ENCODE measurements at regions not wholly inside any gene's neighbourhood (a gene's known extent, or its start where the extent isn't known, plus 50 kb on each side); places are given as distances from the start of the nearest gene placed in this dataset.
"Not testable (repeated sequence)": the region's sequence is repeated elsewhere in the genome, so short reads cannot be mapped to it uniquely, and the experiment has no call there.

DNA sequence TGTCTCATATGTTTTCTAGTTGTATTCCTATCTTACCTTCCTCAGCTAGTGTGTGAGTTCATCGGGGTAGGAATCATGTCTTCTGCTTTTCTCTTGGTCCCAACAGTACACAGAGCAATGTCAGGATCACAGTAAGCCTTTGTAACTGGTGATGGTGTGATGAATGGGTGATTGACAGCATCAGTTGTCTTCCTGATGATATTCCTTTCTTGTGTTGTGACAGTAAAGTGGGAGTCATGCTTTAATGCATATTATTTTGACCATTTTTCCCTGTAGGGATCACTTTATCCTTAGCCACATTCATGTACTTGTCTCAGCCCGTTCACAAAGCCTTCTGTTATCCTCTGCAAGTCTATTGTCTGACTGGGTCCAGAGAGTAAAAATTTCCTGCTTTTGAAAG lies 501.7 kb downstream of the UTRN start:
- DNase-seq: no peak

DNA sequence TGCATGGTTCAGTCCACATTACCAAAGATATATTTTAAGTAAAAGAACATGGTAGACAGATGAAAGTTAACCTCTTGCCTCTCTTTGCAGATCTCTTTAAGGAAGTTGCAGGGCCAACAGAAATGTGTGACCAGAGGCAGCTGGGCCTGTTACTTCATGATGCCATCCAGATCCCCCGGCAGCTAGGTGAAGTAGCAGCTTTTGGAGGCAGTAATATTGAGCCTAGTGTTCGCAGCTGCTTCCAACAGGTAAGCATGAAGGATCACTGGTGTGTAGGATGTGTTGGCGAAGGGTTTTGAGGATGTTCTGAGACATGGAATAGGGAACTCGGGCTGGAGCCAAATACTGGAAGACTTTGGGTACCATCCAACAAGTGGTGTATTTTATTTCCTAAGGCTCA lies 508.6 kb downstream of the UTRN start:
- no peak for DNase-seq

DNA sequence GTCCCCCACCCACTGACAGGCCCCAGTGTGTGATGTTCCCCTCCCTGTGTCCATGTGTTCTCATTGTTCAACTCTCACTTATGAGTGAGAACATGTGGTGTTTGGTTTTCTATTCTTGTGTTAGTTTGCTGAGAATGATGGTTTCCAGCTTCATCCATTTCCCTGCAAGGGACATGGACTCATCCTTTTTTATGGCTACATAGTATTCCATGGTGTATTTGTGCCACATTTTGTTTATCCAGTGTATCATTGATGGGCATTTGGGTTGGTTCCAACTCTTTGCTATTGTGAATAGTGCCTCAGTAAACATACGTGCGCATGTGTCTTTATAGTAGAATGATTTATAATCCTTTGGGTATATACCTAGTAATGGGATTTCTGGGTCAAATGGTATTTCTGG lies 509.9 kb downstream of the UTRN start:
- DNase-seq: not testable (repeated sequence)

DNA sequence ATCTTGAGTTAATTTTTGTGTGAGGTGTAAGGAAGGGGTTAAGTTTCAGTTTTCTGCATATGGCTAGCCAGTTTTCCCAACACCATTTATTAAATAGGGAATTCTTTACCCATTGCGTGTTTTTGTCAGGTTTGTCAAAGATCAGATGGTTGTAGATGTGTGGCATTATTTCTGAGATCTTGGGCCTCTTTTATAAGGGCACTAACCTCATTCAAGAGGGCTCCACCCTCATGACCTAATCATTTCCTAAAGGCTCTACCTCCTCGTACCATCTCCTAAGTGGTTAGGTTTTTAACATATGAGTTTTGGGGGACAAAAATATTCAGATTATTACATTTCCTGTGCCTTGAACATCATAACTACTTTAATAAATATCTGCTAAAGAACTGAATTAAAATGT lies 510.9 kb downstream of the UTRN start:
- no peak for DNase-seq

DNA sequence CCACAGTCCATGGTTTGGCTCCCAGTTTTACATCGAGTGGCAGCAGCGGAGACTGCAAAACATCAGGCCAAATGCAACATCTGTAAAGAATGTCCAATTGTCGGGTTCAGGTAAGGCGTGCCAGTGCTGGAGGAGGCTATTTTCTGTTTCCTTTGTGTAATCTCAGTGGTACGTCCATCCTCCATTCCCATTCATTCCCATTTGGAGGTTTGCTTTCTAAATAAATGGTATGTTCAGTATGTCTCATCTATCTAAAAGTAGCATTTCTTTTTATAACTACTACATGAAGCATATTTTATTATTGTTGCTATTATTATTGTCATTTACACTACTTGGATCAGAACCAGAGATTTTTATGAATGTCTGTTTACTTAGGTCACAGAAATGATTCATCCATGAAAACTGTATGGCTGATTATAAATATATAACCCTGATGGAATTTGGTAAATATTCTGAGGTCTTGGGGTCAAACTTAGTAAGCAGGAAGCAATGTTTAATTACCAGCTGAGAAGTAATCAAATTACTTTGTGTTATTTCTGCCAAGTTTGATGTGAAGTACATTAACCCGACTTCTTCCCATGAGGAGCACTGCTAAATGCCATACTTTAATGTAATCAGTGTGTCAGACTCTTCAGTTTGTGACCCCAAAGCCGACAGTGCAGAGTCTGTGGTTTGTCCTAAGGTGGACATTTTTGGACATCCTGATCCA lies 512.9 kb downstream of the UTRN start:
- DNase-seq: no peak

DNA sequence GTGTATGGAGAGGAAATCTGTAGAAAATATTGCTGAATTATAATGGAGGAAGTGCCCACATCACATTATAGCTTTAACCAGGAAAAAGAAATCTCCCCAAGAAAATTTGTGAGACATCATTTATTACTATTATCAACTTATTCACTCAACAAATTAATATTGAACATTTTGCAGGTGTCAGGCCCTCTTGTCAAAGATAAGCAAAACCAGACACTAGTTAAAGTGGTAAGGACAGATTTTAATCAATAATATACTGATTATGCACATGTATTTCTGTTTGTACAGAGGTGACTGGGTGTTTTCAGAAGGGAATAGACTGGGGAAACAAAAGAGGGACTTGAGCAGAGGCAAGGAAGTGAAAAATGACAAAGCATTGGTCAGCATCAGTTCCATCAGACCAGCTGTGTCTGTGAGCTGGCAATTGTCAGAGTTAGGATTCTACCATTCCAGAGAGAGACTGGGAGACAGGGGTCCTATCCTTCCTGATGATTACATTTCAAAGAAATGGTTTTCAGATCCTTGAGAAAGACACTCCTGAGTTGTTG lies 519.2 kb downstream of the UTRN start:
- no peak for DNase-seq

DNA sequence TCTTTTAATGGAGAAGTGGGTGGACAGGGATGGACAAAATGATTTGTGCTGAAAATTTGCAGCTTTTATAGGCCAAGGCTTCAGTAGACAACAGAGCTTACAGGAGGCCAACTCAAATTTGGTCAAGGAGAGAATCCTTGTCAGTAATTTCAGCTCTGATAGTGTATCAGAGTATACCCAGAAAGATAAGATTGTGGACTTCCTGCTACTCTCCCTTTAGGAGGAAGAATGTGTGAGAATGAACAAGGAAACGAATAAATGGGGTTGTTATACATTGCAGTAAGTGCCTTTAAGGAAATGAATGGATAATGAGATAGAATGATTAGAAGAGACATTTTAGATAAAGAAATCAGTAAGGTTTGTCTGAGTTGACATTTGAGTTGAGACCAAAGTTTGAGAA lies 519.9 kb downstream of the UTRN start:
- DNase-seq: no peak

DNA sequence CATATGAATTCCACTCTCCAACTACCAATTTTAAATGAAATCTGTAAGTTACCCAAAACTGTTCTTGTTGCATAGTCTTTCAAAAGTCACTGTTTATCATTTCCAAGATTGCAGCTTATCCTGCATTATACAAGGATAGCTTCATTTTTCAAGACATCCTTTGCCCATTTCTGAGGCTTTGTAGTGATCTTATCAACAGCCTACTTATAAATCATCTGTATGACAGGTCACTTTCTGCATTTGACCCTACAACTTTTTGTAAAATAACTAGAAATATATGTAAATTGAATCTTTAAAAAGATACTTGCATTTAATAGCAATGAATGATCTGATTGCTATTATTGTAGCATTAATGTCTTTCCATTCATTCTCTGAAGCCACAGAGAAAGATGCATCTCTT lies 521.1 kb downstream of the UTRN start:
- DNase-seq: no peak

DNA sequence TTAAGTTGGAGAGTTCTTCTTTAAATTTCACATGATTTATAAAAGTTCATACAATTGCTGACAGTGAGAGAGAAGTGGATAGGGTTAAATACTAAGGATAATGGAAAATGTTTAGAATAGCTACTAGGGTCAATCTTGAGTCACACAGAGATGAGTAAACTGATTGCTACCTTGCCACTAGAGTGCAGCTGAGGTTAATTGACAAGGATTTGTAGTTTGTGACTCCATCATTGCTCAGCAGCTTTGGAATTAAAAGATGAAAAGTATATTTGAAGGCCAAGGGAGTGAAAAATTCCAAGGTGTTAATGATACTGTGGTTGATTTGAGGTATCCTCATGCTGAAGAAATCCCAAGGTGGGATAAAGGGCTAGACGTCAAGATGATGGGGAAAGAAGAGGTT lies 524.0 kb downstream of the UTRN start:
- no peak for DNase-seq

DNA sequence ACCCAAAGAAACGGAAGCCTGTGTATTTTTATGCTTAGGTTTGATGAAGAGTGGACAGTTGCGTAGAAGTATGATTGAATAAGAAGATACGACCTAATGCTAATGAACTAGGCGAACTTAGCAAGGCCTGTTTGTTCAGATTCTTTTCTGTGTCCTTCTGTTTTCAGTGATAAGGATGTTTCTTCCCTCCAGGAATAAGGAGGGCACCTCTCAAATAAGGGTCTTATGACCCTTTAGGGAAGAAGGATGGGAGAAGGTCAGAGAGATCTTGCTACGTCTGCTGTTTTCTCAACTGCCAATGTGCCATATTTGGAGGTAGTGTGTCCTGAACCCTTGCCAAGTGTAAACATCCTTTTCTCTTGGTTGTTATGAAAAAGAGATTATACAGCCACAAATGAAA lies 524.8 kb downstream of the UTRN start:
- DNase-seq: no peak

DNA sequence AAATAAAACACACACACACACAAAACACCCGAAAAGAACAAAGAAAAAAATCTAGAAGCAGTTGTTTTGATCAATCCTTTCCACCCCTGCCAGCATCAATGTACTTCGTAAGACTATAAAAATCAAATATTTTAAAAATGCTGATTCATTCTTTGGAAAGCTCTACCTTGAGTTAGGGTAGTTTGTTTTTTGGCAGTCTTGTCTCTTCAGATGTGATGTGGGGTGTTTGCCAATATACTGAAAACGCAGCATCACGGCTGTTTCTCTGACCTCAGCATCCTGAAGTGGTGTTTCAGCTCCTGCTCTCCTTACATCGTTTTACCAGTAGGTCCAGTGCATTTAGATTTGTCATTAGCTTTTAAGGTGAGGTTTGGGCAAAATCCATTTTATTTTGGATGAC lies 526.0 kb downstream of the UTRN start:
- no peak for DNase-seq

DNA sequence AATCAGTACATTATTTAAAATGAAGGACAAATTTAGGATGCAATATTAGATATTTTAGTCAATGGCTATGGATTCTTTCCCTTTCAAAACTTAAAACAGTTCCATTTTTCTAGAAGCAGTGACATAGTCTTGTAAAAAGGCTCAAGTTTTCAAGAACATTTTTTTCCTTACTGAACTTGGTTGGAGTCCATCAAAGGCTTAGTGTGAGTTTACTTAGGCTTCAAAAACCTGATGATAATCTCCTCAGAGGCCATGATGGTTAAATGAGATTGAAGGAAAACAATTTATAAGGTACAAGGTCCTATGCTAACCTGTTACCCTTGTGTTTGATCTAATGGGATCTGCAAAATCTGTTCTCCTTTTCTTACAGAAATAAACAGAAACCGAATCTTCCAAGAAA lies 531.8 kb downstream of the UTRN start:
- DNase-seq: no peak

DNA sequence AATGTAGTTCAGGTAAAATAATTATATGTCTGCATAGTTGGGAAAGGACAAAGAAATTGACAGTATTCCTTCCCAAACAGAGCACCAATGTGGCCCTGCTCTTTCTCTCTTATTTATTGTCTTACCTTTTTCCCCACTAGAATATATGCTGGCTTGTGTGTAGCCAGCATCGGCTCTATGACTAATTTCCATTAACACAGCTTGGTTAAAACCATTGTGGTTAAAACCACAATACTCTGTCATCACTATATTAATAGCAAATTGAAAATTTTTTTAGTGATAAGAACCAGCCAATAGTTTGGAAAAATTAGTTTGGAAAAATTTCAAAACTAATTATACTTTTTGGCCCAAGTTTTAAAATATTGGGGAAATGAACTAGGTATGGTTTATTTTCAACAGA lies 535.1 kb downstream of the UTRN start:
- DNase-seq: no peak

DNA sequence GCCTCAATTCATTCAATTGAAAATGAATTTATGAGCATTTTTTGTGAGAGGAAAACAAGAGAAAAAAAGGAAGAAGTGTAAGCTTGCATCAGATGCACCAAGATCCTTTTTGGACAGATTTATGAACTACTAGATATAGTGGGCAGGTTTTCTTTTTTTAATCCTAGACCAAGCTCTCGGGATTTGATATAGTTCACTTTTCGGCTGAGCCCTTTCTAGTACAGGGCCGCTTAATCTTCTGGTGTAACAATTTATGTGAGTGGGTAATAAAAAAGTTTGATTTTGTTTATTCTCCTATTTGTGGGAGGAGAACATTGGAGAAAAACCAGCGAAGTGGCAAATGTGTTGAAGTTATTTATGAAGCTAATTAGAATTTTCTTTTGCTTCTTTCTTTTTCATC lies 538.0 kb downstream of the UTRN start:
- no peak for DNase-seq

DNA sequence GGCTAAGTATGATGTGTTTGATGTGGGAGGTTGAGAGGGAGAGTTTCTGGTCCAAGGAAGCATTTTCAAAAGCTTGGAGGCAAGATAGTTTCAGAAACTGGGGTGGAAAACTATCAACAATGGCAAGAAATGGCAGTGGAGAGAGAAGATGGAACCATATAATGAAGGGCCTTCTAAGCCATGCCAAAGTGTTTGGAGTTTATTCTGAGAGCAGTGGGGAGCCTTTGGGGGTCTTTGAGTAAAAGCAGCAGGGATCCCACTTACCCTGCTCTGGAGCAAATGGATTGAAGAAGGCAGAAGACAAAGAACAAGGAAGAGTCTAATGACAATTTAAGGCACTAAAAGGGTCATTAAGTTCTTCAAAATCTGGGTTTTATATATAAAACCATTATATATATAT lies 538.9 kb downstream of the UTRN start:
- DNase-seq: no peak

DNA sequence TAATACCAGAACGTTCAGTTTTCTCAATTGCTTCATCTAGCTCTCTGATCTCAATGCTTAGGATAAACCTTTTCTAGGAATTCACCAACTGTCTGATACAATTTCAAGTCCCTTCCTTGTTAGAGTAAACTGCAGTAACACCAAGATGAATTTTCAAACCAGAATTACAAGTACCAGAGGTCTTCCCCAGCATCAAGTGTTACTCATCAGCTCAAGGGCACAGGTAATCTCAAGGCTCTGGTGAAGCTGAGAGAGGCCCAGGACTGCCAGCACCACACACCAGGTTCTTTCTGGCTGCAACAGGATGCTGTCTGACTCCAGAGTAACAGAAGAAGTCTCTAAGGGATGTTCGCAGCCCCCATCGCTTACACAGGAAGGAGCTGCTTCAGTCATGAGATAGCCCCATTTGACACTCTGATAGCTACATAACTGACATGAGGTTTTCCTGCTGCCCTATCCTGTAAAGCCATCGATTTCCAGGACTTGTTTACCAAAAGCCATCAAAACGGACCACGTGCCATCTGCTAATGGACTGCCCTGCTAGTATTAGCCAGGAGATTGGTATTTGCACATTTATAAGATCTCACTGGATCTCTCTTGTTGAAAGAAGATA lies 549.4 kb downstream of the UTRN start:
- no peak for DNase-seq

DNA sequence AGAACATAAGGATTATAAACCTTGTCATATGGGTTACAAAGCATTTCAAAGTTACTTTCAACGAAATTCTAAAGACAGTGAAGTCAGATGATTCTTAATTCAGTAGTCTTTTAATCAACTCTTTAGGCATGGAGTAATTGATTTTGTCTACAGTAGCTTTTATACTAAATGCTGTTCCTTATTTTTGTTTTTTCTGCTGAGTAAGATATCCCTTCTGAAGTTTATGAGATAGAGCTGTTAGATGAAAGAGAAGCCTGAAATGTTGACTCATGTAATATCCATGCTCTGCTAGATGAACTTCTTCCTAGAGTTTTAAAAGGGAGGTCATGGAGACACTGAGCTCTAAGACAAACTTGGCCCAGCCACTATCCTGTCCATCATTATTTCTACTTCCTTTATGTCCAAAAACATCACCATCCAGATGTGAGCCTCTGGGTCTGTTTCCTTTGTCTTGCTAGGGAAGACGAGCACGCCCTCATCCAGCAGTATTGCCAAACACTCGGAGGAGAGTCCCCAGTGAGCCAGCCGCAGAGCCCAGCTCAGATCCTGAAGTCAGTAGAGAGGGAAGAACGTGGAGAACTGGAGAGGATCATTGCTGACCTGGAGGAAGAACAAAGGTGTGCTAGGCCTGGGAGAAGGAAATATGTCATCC lies 550.3 kb downstream of the UTRN start:
- DNase-seq: no peak

DNA sequence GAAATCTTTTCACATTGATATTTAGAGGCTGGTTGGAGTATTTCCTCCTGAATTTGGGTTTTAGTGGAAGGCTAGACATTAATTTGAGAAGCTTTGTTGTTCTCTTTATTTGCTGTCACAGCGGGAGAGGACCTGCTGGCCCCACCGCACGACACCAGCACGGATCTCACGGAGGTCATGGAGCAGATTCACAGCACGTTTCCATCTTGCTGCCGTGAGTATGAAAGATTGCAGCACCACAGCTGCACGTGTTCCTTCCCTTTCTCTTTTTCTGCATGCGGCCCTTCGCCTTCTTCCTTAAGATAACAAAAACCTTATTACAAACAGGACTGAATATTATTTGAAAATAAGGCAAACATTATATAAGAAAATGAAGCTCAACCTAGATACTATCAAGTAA lies 555.5 kb downstream of the UTRN start:
- no peak for DNase-seq

DNA sequence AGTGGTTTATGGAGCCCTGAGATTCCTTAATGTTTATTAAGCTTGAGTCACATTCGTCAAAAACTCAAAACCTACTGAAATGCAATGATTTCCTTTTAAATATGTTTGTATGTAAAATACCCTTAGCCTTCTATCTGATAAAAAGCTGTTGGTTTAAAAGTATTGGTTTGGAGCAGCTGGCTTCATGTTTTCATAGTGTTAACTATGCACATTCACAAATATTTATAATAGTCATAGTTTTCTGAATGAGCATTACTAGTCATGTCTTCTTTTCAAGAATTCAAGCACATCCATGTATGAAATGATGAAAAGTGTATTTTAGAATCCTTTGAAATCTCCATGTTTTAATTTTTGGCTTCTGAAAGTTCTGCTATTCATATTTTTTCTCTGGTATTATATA lies 558.6 kb downstream of the UTRN start:
- no peak for DNase-seq

DNA sequence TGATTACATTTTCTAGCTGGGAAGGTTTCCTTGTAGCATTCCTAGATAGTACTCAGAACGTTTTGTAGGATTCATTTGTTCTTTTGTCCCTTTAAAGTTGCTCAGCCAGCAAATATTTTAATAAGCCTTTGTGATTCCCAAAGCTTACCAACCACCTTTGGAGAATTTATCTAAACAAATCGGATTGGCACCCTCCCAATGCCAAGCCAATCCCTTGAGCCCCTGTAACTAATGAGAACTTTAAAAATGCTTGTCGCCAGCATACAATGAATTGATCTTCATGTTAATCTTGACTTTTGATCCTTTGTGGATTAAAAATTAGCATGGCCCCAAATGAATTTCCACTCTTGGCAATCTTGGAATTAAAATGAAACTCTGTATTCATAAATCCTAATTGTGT lies 559.5 kb downstream of the UTRN start:
- no peak for DNase-seq

DNA sequence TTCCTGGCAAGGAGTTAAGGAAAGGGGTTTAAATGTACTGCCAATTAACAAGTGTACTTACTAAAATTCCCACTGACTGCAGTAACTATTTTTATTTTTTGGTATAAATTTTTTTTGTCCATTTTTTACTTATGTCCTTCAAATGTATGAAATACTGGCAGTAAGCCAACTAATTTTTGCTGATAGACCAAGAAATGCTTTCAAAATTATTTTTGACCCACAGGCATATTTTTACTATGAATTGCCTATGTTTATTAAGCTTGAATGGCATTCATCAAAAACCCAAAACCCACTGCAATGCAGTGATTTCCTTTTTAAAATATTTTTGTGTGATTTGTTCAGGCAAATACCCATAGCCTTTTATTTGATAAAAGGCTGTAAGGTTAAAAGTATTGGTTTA lies 560.1 kb downstream of the UTRN start:
- DNase-seq: no peak

DNA sequence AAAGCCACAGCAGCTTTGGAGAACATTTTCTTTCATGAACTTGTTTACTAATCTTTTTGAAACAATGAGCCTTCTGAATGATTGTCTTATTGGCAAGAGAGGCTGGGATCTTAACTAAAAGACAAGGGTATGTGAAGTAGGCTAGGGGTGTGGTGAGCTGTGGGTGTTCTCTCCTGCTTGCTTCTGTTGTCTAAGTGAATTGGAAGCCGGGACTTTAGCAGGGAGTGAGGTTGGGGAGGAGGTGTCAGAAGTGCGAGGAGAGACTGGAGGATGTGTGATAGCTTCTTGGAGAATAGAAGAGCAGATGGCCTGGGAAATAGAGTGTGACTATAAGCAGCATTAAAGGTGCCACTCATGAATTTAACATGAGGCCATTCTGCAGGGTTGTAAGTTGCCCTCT lies 562.8 kb downstream of the UTRN start:
- no peak for DNase-seq

DNA sequence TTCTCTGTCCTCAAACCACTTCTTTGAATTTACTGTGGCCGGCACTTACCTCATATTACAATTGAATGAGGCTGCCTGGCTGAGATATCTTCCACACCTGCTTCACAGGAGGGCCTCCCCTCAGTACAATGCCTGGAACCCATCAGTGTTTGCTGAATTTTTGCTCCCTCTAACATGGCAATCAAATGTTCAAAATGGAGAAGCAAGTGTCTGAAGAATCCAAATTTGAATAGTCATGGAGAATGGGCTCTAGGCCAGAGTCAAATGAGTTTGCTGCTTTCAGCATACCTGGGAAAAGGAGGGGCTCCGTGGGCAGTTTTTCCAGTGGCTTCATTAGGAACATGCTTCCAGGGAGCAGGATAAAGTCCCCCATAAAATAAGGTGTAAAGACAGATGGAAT lies 564.8 kb downstream of the UTRN start:
- DNase-seq: no peak

DNA sequence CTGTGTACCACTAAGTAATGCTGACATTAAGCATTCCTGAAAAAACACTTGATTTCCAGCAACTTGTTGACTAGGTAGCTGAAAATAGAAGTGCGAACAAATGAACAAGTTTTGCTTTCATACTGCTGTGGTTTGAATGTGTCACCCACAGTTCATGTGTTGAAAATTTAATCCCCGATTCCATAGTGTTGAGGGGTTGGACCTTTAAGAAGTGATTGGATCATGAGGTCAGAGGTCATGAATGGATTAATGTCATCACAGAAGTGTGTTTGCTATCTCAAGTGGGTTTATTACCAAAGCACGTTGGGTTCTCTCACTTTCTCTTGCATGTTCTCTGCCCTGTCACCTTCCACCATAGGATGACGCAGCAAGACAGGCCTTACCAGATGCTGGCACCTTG lies 568.5 kb downstream of the UTRN start:
- no peak for DNase-seq

DNA sequence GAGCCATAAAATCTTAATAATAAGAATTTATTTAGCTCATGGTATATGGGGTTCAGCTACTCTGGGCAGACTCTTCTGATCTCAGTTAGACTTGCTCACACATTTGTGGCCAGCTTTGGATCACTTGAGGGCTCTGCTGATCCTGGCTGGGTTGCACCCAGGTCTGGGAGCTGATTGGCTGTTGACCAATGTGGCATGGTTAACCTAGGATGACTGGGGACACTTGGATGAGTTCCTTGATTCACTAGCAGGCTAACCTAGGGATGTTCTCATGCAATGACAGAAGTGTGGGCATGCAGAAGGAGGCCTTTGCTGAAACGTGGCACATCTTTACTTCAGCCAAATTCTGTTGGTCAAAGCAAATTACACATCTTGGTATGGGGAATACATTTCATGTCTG lies 569.5 kb downstream of the UTRN start:
- no peak for DNase-seq
